IPS-15b (cell line): ENCODE measurements at regions not wholly inside any gene's neighbourhood (a gene's known extent, or its start where the extent isn't known, plus 50 kb on each side); places are given as distances from the start of the nearest gene placed in this dataset.
"Not testable (repeated sequence)": the region's sequence is repeated elsewhere in the genome, so short reads cannot be mapped to it uniquely, and the experiment has no call there.

Source experiments
- H3K27me3 ChIP-seq: one replicate; pipeline ENCODE4 v1.6.1; 2013; ENCODE audit warnings: low read length; ENCODE audit not compliant: control insufficient read depth, insufficient read depth
- H3K36me3 ChIP-seq: one replicate; pipeline ENCODE4 v1.6.1; 2013; ENCODE audit warnings: low read length; ENCODE audit not compliant: control insufficient read depth, insufficient read depth
- H3K4me1 ChIP-seq: one replicate; pipeline ENCODE4 v1.6.1; 2013; ENCODE audit warnings: mild to moderate bottlenecking, low read length; ENCODE audit not compliant: control insufficient read depth, insufficient read depth
- H3K4me3 ChIP-seq: one replicate; pipeline ENCODE4 v1.5.1; 2013; ENCODE audit warnings: low read depth, low read length
- H3K9ac ChIP-seq: one replicate; pipeline ENCODE4 v1.6.1; 2013; ENCODE audit warnings: low read depth, mild to moderate bottlenecking, low read length
- H3K9me3 ChIP-seq: one replicate; pipeline ENCODE4 v1.6.1; 2013; ENCODE audit warnings: mild to moderate bottlenecking, low read length; ENCODE audit not compliant: control insufficient read depth, insufficient read depth

GRCh38 chr5:25005431-25005830 lies 360.7 kb upstream of the CDH10 start:
- no peak overlapping the region for H3K4me3 ChIP-seq

GRCh38 chr5:25002371-25002770 lies 357.6 kb upstream of the CDH10 start:
- H3K4me1 ChIP-seq = no peaks in the 10 kb centered on the region
- no peak overlapping the region for H3K4me3 ChIP-seq
- H3K9ac ChIP-seq = no peak overlapping the region
- H3K36me3 ChIP-seq = no peaks in the 10 kb centered on the region
- no peaks in the 10 kb centered on the region for H3K9me3 ChIP-seq
- H3K27me3 ChIP-seq = no peaks in the 10 kb centered on the region

More at GRCh38 chr5:25005431-25005830, 360.7 kb upstream of the CDH10 start:
- Histone ChIP-seq H3K27me3 (no peaks in the 10 kb centered on the region), H3K9ac (no peak overlapping the region), H3K4me1 (no peaks in the 10 kb centered on the region), H3K9me3 (no peaks in the 10 kb centered on the region), H3K36me3 (no peaks in the 10 kb centered on the region)

GRCh38 chr5:24999732-25000131 lies 355.0 kb upstream of the CDH10 start:
- Histone ChIP-seq H3K27me3 (no peaks in the 10 kb centered on the region), H3K4me3 (no peak overlapping the region), H3K36me3 (no peaks in the 10 kb centered on the region), H3K4me1 (no peaks in the 10 kb centered on the region), H3K9me3 (no peaks in the 10 kb centered on the region), H3K9ac (no peak overlapping the region)

GRCh38 chr5:24998641-24999040 lies 353.9 kb upstream of the CDH10 start:
- H3K27me3 ChIP-seq = no peaks in the 10 kb centered on the region
- no peaks in the 10 kb centered on the region for H3K9me3 ChIP-seq
- H3K9ac ChIP-seq = no peak overlapping the region
- no peaks in the 10 kb centered on the region for H3K36me3 ChIP-seq
- no peaks in the 10 kb centered on the region for H3K4me1 ChIP-seq
- H3K4me3 ChIP-seq = no peak overlapping the region

GRCh38 chr5:24986326-24986725 lies 341.5 kb upstream of the CDH10 start:
- H3K4me3 ChIP-seq = no peak overlapping the region
- no peaks in the 10 kb centered on the region for H3K9me3 ChIP-seq
- H3K27me3 ChIP-seq = no peaks in the 10 kb centered on the region
- no peak overlapping the region for H3K9ac ChIP-seq
- no peaks in the 10 kb centered on the region for H3K36me3 ChIP-seq
- no peaks in the 10 kb centered on the region for H3K4me1 ChIP-seq

GRCh38 chr5:24978552-24978951 lies 333.8 kb upstream of the CDH10 start:
- not testable (repeated sequence) for H3K4me3 ChIP-seq, H3K27me3 ChIP-seq, H3K9me3 ChIP-seq, H3K36me3 ChIP-seq, H3K4me1 ChIP-seq, H3K9ac ChIP-seq

DNA sequence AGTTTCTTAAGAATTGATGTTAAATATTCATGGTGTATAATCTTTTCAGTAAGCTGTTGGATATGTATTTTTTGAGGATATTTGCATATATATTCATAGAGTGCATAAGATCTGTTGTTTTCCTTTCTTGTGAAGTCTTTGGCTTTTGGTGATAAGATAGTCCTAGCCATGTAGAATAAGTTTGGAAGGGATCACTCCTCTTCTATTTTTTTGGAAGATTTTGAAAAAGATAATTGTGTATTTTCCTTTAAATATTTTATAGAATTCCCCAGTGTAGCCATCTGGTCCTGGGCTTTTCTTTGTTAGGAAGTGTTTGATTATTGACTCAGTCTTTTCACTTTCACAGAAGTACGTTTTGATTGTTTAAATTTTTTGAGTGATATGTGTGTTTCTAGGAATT lies 318.8 kb upstream of the CDH10 start:
- Histone ChIP-seq H3K9me3 (no peaks in the 10 kb centered on the region), H3K4me3 (no peak overlapping the region)

GRCh38 chr5:24923400-24923799 lies 278.6 kb upstream of the CDH10 start:
- Histone ChIP-seq H3K4me3 (no peak overlapping the region), H3K36me3 (no peaks in the 10 kb centered on the region), H3K27me3 (no peaks in the 10 kb centered on the region), H3K4me1 (no peaks in the 10 kb centered on the region), H3K9me3 (no peaks in the 10 kb centered on the region), H3K9ac (no peak overlapping the region)

More for the DNA sequence above, 318.8 kb upstream of the CDH10 start:
- no peaks in the 10 kb centered on the region for H3K4me1 ChIP-seq
- H3K27me3 ChIP-seq = no peaks in the 10 kb centered on the region
- H3K36me3 ChIP-seq = no peaks in the 10 kb centered on the region
- H3K9ac ChIP-seq = no peak overlapping the region

DNA sequence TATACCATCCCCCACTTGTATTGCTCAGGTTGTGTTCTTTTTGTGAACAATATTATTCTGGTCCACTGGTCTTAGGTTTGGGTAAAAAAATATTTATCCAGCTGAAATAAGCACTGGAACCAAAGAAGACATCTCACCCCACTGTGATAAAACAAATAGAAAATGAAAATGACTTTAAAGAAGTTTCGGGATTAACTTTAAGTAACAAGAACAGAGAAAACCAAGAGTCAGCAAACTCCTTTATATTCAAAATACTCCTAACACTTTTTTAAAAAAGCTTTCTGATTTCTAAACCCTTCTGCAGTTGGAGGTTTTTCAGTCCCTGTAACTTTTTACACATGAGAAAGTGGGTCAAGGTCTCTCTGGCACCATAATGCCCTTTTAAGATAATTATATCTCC lies 273.9 kb upstream of the CDH10 start:
- H3K27me3 ChIP-seq = no peaks in the 10 kb centered on the region
- H3K4me1 ChIP-seq = no peaks in the 10 kb centered on the region
- H3K36me3 ChIP-seq = no peaks in the 10 kb centered on the region
- no peak overlapping the region for H3K4me3 ChIP-seq
- no peak overlapping the region for H3K9ac ChIP-seq
- H3K9me3 ChIP-seq = no peaks in the 10 kb centered on the region

DNA sequence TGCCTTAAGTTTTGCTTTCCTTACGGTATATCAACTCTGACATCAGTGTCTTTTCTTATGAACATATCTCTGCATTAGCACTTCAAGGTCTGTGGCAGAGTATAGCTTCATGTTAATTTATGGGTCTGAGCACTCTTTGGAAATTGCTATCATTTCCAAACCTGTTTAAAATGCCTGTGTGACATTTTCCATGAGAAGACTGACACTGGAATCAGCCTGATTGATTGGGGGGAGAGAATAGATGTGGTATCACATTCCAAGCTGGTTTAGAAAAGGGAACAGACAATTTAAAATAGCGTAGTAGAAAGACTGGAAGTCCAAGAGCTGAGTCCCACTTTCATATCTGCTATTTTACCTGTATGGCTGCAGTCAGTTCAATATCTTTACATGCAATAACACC lies 272.1 kb upstream of the CDH10 start:
- Histone ChIP-seq H3K9ac (no peak overlapping the region), H3K9me3 (no peaks in the 10 kb centered on the region), H3K4me1 (no peaks in the 10 kb centered on the region)

DNA sequence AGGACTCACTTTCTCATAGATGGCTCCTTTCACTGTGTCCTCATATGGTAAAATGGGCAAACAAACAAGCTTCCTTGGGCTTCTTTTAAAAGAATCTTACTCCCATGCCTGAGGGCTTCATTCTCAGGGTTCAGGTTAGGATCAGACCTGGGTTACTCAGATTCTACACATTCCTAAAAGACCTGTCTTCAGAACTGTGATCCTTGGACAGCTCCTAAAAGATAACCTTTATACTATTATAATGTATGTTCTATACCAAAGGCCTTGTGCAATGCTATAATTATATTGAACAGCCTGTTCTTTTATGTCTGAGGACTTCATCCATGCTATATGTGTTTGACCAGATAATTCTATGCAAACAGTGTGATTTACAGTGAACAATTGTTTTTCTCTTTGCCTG lies 264.4 kb upstream of the CDH10 start:
- Histone ChIP-seq H3K36me3 (no peaks in the 10 kb centered on the region), H3K27me3 (no peaks in the 10 kb centered on the region), H3K4me3 (no peak overlapping the region), H3K9ac (no peak overlapping the region), H3K9me3 (no peaks in the 10 kb centered on the region), H3K4me1 (no peaks in the 10 kb centered on the region)

More for the DNA sequence above, 272.1 kb upstream of the CDH10 start:
- Histone ChIP-seq H3K27me3 (no peaks in the 10 kb centered on the region), H3K4me3 (no peak overlapping the region), H3K36me3 (no peaks in the 10 kb centered on the region)

- Histone ChIP-seq H3K9me3 (no peaks in the 10 kb centered on the region), H3K9ac (no peak overlapping the region), H3K4me3 (no peak overlapping the region), H3K36me3 (no peaks in the 10 kb centered on the region), H3K4me1 (no peaks in the 10 kb centered on the region), H3K27me3 (no peaks in the 10 kb centered on the region)
Observed at GRCh38 chr5:24906689-24907088, 261.9 kb upstream of the CDH10 start.
